ENCODE measurements at regions not wholly inside any gene's neighbourhood (a gene's known extent, or its start where the extent isn't known, plus 50 kb on each side); places are given as distances from the start of the nearest gene placed in this dataset.
"Not testable (repeated sequence)": the region's sequence is repeated elsewhere in the genome, so short reads cannot be mapped to it uniquely, and the experiment has no call there.

GRCh38 chr3:162612991-162613390 is 1116.4 kb downstream of the OTOL1 start:
- DNase-seq (ENCODE audit: low read depth, low spot score) = no peak

GRCh38 chr3:162626172-162626571 is 1129.6 kb downstream of the OTOL1 start:
- DNase-seq (ENCODE audit: low read depth, low spot score) = no peak

GRCh38 chr3:162628531-162628930 is 1131.9 kb downstream of the OTOL1 start:
- no peak for DNase-seq (ENCODE audit: low read depth, low spot score)

GRCh38 chr3:162629372-162629771 is 1132.8 kb downstream of the OTOL1 start:
- no peak for DNase-seq (ENCODE audit: low read depth, low spot score)

GRCh38 chr3:162632672-162633071 is 1136.1 kb downstream of the OTOL1 start:
- DNase-seq (ENCODE audit: low read depth, low spot score) = no peak

GRCh38 chr3:162640208-162640607 is 1143.6 kb downstream of the OTOL1 start:
- not testable (repeated sequence) for DNase-seq (ENCODE audit: low read depth, low spot score)

- no peak for DNase-seq (ENCODE audit: low read depth, low spot score)
These were observed 1144.7 kb downstream of the OTOL1 start for GRCh38 chr3:162641317-162641716.

GRCh38 chr3:162641907-162642306 is 1145.3 kb downstream of the OTOL1 start:
- DNase-seq (ENCODE audit: low read depth, low spot score) = no peak

GRCh38 chr3:162643245-162643644 is 1146.6 kb downstream of the OTOL1 start:
- no peak for DNase-seq (ENCODE audit: low read depth, low spot score)

GRCh38 chr3:162647321-162647720 is 1150.7 kb downstream of the OTOL1 start:
- DNase-seq (ENCODE audit: low read depth, low spot score) = no peak

- DNase-seq (ENCODE audit: low read depth, low spot score) = no peak
These were observed 1161.4 kb downstream of the OTOL1 start for GRCh38 chr3:162658003-162658402.

- no peak for DNase-seq (ENCODE audit: low read depth, low spot score)
These were observed 1169.2 kb downstream of the OTOL1 start for GRCh38 chr3:162665684-162666391.

GRCh38 chr3:162666835-162667234 is 1170.2 kb downstream of the OTOL1 start:
- no peak for DNase-seq (ENCODE audit: low read depth, low spot score)

- DNase-seq (ENCODE audit: low read depth, low spot score) = no peak
These were observed 1173.6 kb downstream of the OTOL1 start for GRCh38 chr3:162670181-162670580.

GRCh38 chr3:162677475-162677874 is 1180.9 kb downstream of the OTOL1 start:
- no peak for DNase-seq (ENCODE audit: low read depth, low spot score)

- DNase-seq (ENCODE audit: low read depth, low spot score) = no peak
These were observed 1182.3 kb downstream of the OTOL1 start for GRCh38 chr3:162678941-162679340.

GRCh38 chr3:162684260-162684659 is 1187.7 kb downstream of the OTOL1 start:
- DNase-seq (ENCODE audit: low read depth, low spot score) = no peak

- DNase-seq (ENCODE audit: low read depth, low spot score) = no peak
These were observed 1202.7 kb downstream of the OTOL1 start for GRCh38 chr3:162699291-162699690.

- no peak for DNase-seq (ENCODE audit: low read depth, low spot score)
These were observed 1204.6 kb downstream of the OTOL1 start for GRCh38 chr3:162701211-162701610.

- no peak for DNase-seq (ENCODE audit: low read depth, low spot score)
These were observed 1206.3 kb downstream of the OTOL1 start for GRCh38 chr3:162702768-162703385.

- no peak for DNase-seq (ENCODE audit: low read depth, low spot score)
These were observed 1207.6 kb downstream of the OTOL1 start for GRCh38 chr3:162704238-162704637.

GRCh38 chr3:162704799-162705385 is 1208.3 kb downstream of the OTOL1 start:
- no peak for DNase-seq (ENCODE audit: low read depth, low spot score)

- DNase-seq (ENCODE audit: low read depth, low spot score) = not testable (repeated sequence)
These were observed 1211.8 kb downstream of the OTOL1 start for GRCh38 chr3:162708394-162708793.
